Astrocyte of the cerebellum (primary cell): ENCODE measurements at regions not wholly inside any gene's neighbourhood (a gene's known extent, or its start where the extent isn't known, plus 50 kb on each side); places are given as distances from the start of the nearest gene placed in this dataset.
A peak's percentile ranks its signal among the peaks of the same experiment; 100 is the strongest.

Experiments
- DNase-seq: peaks from one replicate; pipeline ENCODE4 v3.0.0-alpha.2; 2011; ENCODE audit warnings: low read depth
- H3K4me3 ChIP-seq: 2 replicates; pipeline ENCODE4 v1.5.1; 2011; ENCODE audit warnings: mild to moderate bottlenecking, low read depth, low read length, moderate library complexity
- in situ Hi-C: cut with HindIII; loops from 2 replicates; pipeline ENCODE4 v1.10.0; 2017; ENCODE audit warnings: low sequenced_read_pairs
- TF ChIP-seq, protein P1 (sequence below): IDR thresholded peaks from 2 replicates; pipeline ENCODE4 v1.5.1; 2012; ENCODE audit warnings: low read length, low read depth, moderate library complexity, mild to moderate bottlenecking; ENCODE audit errors: missing control alignments

DNA sequence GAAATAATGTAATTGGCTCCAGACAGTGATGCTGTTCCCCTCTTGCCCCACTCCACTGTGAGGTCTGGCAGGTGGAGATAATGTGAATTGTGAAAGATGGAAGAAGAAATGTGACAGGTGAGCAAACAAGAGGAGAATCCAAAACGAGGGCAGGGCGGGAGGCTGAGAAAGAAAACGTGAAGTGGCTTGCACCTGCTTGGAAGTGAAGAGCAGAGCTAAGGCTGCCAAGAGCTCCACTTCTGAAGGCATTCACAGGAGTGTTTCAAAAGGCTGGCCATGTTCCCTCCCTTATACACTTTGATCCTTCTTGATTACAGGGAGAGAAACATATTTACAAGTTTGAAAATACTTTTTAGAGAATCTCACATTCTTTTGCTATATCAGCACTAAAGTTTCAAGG lies 359.4 kb downstream of the EPHA7 start:
- DNase-seq: no peak
- in situ Hi-C loops: no loop called here
- TF ChIP-seq, protein P1, sequence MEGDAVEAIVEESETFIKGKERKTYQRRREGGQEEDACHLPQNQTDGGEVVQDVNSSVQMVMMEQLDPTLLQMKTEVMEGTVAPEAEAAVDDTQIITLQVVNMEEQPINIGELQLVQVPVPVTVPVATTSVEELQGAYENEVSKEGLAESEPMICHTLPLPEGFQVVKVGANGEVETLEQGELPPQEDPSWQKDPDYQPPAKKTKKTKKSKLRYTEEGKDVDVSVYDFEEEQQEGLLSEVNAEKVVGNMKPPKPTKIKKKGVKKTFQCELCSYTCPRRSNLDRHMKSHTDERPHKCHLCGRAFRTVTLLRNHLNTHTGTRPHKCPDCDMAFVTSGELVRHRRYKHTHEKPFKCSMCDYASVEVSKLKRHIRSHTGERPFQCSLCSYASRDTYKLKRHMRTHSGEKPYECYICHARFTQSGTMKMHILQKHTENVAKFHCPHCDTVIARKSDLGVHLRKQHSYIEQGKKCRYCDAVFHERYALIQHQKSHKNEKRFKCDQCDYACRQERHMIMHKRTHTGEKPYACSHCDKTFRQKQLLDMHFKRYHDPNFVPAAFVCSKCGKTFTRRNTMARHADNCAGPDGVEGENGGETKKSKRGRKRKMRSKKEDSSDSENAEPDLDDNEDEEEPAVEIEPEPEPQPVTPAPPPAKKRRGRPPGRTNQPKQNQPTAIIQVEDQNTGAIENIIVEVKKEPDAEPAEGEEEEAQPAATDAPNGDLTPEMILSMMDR: no peak
- H3K4me3 ChIP-seq: no peak overlapping the region

DNA sequence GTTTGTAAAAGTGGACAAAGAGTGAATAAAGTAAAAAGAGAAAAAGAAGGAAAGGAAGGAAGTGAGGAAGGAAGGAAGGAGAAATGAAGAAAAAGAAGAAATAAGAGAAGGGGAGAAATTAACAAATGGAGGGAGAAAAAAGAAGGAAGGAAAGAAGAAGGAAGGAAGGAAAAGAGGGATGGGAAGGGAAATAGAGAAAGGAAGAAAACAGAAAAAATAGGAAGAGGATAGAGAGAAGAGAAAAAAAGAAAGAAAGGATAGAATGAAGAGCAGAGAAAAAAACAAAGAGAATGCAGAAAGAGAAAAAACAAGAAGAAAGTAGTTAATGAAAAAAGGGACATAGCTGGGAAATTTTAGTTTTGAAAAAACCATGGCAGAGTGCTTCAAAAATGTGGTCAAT lies 361.8 kb downstream of the EPHA7 start:
- in situ Hi-C loops: no loop called here
- no peak for DNase-seq
- H3K4me3 ChIP-seq: no peak overlapping the region
- TF ChIP-seq, protein P1: no peak

GRCh38 chr6:93048381-93048780 lies 371.0 kb downstream of the EPHA7 start:
- no peak overlapping the region for H3K4me3 ChIP-seq
- TF ChIP-seq, protein P1: no peak
- no peak for DNase-seq
- in situ Hi-C loops: no loop called here

DNA sequence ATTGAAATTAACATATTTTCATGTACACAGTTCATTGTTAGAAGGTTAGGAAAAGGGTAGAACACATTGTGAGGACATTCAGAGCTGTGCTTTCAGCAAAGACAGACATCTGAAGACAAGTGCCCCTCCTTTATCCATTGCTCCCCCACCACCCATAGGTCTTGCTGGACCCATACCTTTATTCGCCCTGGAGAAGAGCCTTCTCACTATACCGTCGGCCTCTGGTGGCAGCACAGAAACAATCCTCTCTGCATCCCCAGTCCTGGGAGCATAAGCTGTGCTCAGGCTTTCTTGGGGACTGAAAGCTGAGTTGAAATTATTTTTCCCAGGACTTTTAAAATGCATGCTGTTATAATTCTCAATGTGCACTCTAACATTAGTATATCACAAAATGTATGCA lies 372.3 kb downstream of the EPHA7 start:
- TF ChIP-seq, protein P1: no peak
- H3K4me3 ChIP-seq: no peak overlapping the region
- in situ Hi-C loops: no loop called here
- no peak for DNase-seq

DNA sequence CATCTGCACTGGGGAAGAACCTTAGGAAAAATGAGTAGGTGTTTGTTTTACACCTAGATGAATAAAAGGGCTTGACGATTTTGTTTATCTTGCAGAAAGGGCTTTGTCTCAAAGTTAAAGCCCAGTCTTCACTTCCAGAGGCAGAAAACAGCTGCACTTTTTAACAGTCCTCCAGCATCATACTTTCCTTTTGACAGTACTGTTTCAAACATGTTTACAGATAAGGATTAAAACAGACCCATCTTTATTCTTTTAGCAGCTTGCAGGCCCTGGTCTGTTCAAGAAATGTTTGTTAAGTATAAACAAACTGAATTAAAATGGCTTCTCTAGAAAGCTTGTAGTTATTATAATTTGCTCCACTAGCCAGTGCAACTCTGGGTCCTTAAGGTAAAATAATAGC lies 374.2 kb downstream of the EPHA7 start:
- in situ Hi-C loops: no loop called here
- DNase-seq: no peak
- no peak overlapping the region for H3K4me3 ChIP-seq
- TF ChIP-seq, protein P1: no peak

GRCh38 chr6:93040375-93040774 lies 379.0 kb downstream of the EPHA7 start:
- no peak overlapping the region for H3K4me3 ChIP-seq
- in situ Hi-C loops: no loop called here
- TF ChIP-seq, protein P1: no peak
- DNase-seq: peak; percentile 13

DNA sequence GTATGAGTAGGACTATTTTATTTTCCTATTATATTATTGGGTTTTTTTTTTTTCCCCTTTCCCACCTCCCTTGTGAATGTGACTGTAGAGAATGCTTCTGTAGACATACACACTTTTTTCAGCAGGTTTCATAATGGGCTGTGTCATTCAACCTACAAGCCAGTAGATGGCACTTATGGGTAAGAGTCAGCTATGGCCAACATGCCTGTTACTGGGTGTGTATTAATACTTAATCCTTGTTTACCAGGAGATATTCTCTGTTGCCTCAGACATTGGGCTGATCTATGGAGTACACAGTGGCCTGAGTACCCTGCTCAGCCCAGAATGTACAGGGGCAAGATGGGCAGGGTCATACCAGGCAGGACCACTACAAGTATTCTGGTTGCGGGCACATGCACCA lies 382.5 kb downstream of the EPHA7 start:
- no peak overlapping the region for H3K4me3 ChIP-seq
- TF ChIP-seq, protein P1: peak; percentile 49
- peak; percentile 6 for DNase-seq
- in situ Hi-C loops: no loop called here
